HFFc6 (cell line): ENCODE measurements at regions not wholly inside any gene's neighbourhood (a gene's known extent, or its start where the extent isn't known, plus 50 kb on each side); places are given as distances from the start of the nearest gene placed in this dataset.
A peak's percentile ranks its signal among the peaks of the same experiment; 100 is the strongest.
"Not testable (repeated sequence)": the region's sequence is repeated elsewhere in the genome, so short reads cannot be mapped to it uniquely, and the experiment has no call there.

ENCODE experiments used
- DNase-seq: peaks from one replicate; pipeline ENCODE4 v3.0.0-alpha.2; 2018
- H3K27ac Mint-ChIP-seq: 2 replicates; pipeline ENCODE4 v1.8.0; 2020; ENCODE audit warnings: mild to moderate bottlenecking, mixed read lengths
- H3K27me3 Mint-ChIP-seq: 2 replicates; pipeline ENCODE4 v1.8.0; 2021; ENCODE audit warnings: mild to moderate bottlenecking, moderate library complexity, mixed read lengths; ENCODE audit not compliant: insufficient read depth
- H3K36me3 Mint-ChIP-seq: 2 replicates; pipeline ENCODE4 v1.8.0; 2021; ENCODE audit warnings: low read depth, mixed read lengths
- H3K4me1 Mint-ChIP-seq: 2 replicates; pipeline ENCODE4 v1.8.0; 2020; ENCODE audit warnings: low read depth, mixed read lengths
- H3K4me3 Mint-ChIP-seq: 2 replicates; pipeline ENCODE4 v1.8.0; 2020; ENCODE audit warnings: mild to moderate bottlenecking, moderate library complexity, mixed read lengths
- H3K9me3 Mint-ChIP-seq: 2 replicates; pipeline ENCODE4 v1.8.0; 2020; ENCODE audit warnings: mild to moderate bottlenecking, mixed read lengths
- TF ChIP-seq, protein P1 (sequence below): fragments of 200-600 bp; sonication (generic); IDR thresholded peaks from 2 replicates; pipeline ENCODE4 v1.5.0; 2021; ENCODE audit warnings: antibody characterized with exemption, mild to moderate bottlenecking

DNA sequence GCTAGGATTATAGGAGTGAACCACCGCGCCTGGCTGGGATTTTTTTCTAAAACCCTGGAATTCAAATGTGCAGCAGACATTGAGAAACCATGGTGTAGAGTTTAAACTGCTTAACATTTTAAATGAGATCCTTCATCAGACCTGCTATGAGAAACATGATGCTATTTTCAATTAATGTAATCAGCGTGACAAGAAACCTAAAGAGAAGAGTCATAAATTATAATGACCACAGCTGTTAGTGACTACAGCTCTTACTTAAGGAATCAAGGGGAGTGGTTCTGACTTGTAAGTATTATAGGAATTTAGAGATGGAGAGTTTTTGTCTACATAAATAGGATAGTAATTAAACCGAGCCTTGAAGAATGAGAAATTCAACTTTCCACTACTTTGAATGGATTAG lies 170.6 kb downstream of the BARX2 start:
- no peak for DNase-seq
- peaks cover 12% of the 10 kb centered on the region for H3K9me3 Mint-ChIP-seq
- H3K4me1 Mint-ChIP-seq: no peaks in the 10 kb centered on the region
- H3K27me3 Mint-ChIP-seq: peaks cover 2% of the 10 kb centered on the region
- no peaks in the 10 kb centered on the region for H3K36me3 Mint-ChIP-seq
- TF ChIP-seq, protein P1, sequence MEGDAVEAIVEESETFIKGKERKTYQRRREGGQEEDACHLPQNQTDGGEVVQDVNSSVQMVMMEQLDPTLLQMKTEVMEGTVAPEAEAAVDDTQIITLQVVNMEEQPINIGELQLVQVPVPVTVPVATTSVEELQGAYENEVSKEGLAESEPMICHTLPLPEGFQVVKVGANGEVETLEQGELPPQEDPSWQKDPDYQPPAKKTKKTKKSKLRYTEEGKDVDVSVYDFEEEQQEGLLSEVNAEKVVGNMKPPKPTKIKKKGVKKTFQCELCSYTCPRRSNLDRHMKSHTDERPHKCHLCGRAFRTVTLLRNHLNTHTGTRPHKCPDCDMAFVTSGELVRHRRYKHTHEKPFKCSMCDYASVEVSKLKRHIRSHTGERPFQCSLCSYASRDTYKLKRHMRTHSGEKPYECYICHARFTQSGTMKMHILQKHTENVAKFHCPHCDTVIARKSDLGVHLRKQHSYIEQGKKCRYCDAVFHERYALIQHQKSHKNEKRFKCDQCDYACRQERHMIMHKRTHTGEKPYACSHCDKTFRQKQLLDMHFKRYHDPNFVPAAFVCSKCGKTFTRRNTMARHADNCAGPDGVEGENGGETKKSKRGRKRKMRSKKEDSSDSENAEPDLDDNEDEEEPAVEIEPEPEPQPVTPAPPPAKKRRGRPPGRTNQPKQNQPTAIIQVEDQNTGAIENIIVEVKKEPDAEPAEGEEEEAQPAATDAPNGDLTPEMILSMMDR: no peak
- no peak overlapping the region for H3K27ac Mint-ChIP-seq
- H3K4me3 Mint-ChIP-seq: no peak overlapping the region

DNA sequence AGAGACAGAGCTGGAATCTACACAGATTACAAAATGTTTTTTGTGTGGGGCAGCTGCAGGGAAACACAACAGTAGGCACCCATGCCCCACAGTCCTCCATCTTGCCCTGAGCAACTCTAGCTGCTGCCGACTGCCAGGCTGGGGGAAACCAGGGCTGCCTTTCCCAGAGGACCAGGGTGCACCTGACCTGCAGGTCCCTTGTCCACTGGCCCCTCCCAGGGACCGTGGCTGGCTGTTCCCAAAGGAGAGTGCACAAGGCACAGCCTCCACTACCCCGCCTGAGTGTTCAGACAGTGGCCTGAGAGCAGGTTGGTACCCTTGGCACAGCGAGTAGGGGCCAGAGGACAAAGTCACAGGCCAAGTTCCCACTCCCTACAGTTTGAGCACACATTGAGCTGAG lies 181.8 kb downstream of the BARX2 start:
- no peaks in the 10 kb centered on the region for H3K36me3 Mint-ChIP-seq
- DNase-seq: no peak
- H3K4me3 Mint-ChIP-seq: no peak overlapping the region
- TF ChIP-seq, protein P1: no peak
- no peaks in the 10 kb centered on the region for H3K9me3 Mint-ChIP-seq
- H3K27me3 Mint-ChIP-seq: no peaks in the 10 kb centered on the region; the same call in 1 of the 2 replicates
- H3K4me1 Mint-ChIP-seq: no peaks in the 10 kb centered on the region
- H3K27ac Mint-ChIP-seq: no peak overlapping the region

DNA sequence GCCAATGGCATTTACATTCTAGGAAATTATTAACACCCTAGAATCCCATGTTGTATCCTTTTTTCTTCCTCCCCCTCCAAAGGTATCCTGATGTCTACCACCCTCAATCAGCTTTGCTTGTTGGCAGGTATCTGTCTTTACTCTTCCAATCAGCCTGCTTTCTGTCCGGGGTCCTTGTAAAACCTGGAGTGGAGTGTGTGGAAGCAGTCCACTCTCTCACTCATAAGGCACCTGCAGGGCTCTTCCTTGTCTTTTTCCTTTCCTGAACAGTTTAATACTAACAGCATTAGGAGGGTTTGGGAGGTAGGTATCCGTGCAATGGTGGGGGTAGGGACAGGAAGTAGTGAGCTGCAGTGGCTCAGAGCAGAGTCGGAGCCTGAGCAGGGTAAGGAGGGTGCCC lies 193.4 kb downstream of the BARX2 start:
- H3K27ac Mint-ChIP-seq: no peak overlapping the region
- peaks cover 4% of the 10 kb centered on the region for H3K9me3 Mint-ChIP-seq
- peaks cover 2% of the 10 kb centered on the region; the same call in 1 of the 2 replicates for H3K27me3 Mint-ChIP-seq
- no peak overlapping the region for H3K4me3 Mint-ChIP-seq
- DNase-seq: no peak
- H3K4me1 Mint-ChIP-seq: no peaks in the 10 kb centered on the region
- H3K36me3 Mint-ChIP-seq: no peaks in the 10 kb centered on the region
- TF ChIP-seq, protein P1: no peak

DNA sequence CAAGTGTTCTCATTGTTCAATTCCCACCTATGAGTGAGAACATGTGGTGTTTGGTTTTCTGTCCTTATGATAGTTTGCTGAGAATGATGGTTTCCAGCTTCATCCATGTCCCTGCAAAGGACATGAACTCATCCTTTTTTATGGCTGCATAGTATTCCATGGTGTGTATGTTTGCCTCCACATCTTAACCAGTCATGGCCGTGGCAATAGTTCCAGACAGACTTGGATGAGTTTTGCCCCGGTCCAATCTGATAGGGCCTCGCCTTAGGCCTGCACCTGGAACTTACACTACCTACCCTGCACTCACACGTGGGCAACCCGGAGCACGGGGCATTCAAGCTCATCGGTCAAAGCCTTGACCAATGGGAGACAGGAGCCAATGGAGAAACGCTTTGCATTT lies 197.0 kb downstream of the BARX2 start:
- not testable (repeated sequence) for H3K27ac Mint-ChIP-seq, H3K27me3 Mint-ChIP-seq, H3K9me3 Mint-ChIP-seq, H3K4me1 Mint-ChIP-seq, H3K36me3 Mint-ChIP-seq, DNase-seq, H3K4me3 Mint-ChIP-seq
- TF ChIP-seq, protein P1: peak; percentile 31; the same call in 1 of the 2 replicates

DNA sequence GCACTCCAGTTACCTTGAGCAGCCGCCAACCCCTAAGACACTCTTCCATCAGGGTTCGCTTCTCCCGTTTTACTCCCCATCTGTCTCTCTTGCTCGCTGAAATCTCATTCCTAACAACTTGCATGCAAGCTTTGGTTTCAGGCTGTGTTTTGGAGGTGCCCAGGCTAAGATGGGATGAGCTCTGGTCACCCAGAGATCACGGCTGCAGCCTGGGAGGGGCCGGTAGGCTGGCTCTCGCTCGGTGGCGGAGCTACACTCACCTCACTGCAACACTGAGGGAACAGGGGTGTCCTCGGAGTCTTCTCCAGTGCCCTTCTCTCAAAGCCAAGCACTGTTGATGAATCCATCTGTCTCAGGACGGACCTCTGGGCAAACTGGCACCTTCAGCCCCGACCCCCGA lies 197.5 kb downstream of the BARX2 start:
- TF ChIP-seq, protein P1: peak; percentile 2; the same call in 1 of the 2 replicates
- Mint-ChIP-seq H3K27me3 (peaks cover 8% of the 10 kb centered on the region), H3K4me3 (no peak overlapping the region), H3K36me3 (no peaks in the 10 kb centered on the region), H3K4me1 (no peaks in the 10 kb centered on the region), H3K9me3 (peaks cover 4% of the 10 kb centered on the region), H3K27ac (no peak overlapping the region)
- DNase-seq: no peak

DNA sequence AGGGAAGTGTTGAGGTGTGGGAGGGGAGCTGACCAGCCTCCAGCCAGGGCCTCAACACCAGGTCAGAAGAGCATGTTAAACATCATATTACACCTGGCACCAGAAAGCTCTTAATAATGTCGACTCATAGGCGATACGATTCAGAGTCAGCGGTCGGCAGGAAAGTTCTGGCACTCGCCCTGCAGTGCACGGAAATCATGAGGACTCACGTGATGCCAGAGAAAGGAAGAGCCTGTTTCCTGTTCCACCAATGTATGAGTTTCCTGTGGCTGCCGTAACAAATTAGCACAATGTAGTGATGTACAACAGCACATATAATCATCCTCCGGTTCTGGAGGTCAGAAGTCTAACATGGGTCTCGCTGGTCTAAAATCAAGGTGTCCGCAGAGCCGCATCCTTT lies 198.8 kb downstream of the BARX2 start:
- Mint-ChIP-seq H3K36me3 (no peaks in the 10 kb centered on the region), H3K27me3 (peaks cover 16% of the 10 kb centered on the region), H3K4me3 (no peak overlapping the region), H3K27ac (no peak overlapping the region), H3K4me1 (no peaks in the 10 kb centered on the region), H3K9me3 (peaks cover 4% of the 10 kb centered on the region; the same call in 1 of the 2 replicates)
- DNase-seq: no peak
- TF ChIP-seq, protein P1: no peak
